ENCODE measurements at regions not wholly inside any gene's neighbourhood (a gene's known extent, or its start where the extent isn't known, plus 50 kb on each side); places are given as distances from the start of the nearest gene placed in this dataset.
"Not testable (repeated sequence)": the region's sequence is repeated elsewhere in the genome, so short reads cannot be mapped to it uniquely, and the experiment has no call there.

- Histone ChIP-seq H3K4me3 (ENCODE audit: low read length) (no peak overlapping the region), H3K27ac (ENCODE audit: low read depth, low read length) (no peak overlapping the region), H3K9me3 (ENCODE audit: control insufficient read depth, insufficient read depth, low read length) (no peaks in the 10 kb centered on the region), H3K4me1 (ENCODE audit: control insufficient read depth, low read length) (no peaks in the 10 kb centered on the region), H3K4me2 (ENCODE audit: low read length) (no peak overlapping the region), H3K27me3 (ENCODE audit: control insufficient read depth, low read length) (no peaks in the 10 kb centered on the region), H3K36me3 (ENCODE audit: control insufficient read depth, low read length) (no peaks in the 10 kb centered on the region), H3F3A (ENCODE audit: control insufficient read depth, insufficient read depth) (no peaks in the 10 kb centered on the region), H3K9me2 (replicated peaks; ENCODE audit: control insufficient read depth, low read length) (no peaks in the 10 kb centered on the region), H4K20me1 (ENCODE audit: control insufficient read depth, insufficient read depth, low read depth, low read length) (no peaks in the 10 kb centered on the region), H3K79me2 (ENCODE audit: control insufficient read depth, low read length) (no peaks in the 10 kb centered on the region)
- TF ChIP-seq CTCF (IDR thresholded peaks at IDR 0.05; ENCODE audit: low read depth, low read length, poor library complexity, severe bottlenecking) (no peak), EZH2phosphoT487 (IDR thresholded peaks at IDR 0.05; ENCODE audit: borderline replicate concordance, low read length) (no peak)
Observed at GRCh38 chr4:57943682-57944081, 833.5 kb upstream of the IGFBP7 start.

GRCh38 chr4:57937326-57937725, 827.1 kb upstream of the IGFBP7 start:
- not testable (repeated sequence) for H3K4me2 ChIP-seq (ENCODE audit: low read length); H3K9me3 ChIP-seq (ENCODE audit: control insufficient read depth, insufficient read depth, low read length); H3F3A ChIP-seq (ENCODE audit: control insufficient read depth, insufficient read depth); H3K27me3 ChIP-seq (ENCODE audit: control insufficient read depth, low read length); H3K27ac ChIP-seq (ENCODE audit: low read depth, low read length); H4K20me1 ChIP-seq (ENCODE audit: control insufficient read depth, insufficient read depth, low read depth, low read length); H3K4me1 ChIP-seq (ENCODE audit: control insufficient read depth, low read length); H3K9me2 ChIP-seq (replicated peaks; ENCODE audit: control insufficient read depth, low read length); H3K4me3 ChIP-seq (ENCODE audit: low read length); H3K36me3 ChIP-seq (ENCODE audit: control insufficient read depth, low read length); H3K79me2 ChIP-seq (ENCODE audit: control insufficient read depth, low read length)

- Histone ChIP-seq H3K4me3 (ENCODE audit: low read length) (no peak overlapping the region), H3K4me1 (ENCODE audit: control insufficient read depth, low read length) (no peaks in the 10 kb centered on the region), H3K36me3 (ENCODE audit: control insufficient read depth, low read length) (no peaks in the 10 kb centered on the region), H3F3A (ENCODE audit: control insufficient read depth, insufficient read depth) (no peaks in the 10 kb centered on the region), H3K27me3 (ENCODE audit: control insufficient read depth, low read length) (no peaks in the 10 kb centered on the region), H3K79me2 (ENCODE audit: control insufficient read depth, low read length) (no peaks in the 10 kb centered on the region), H3K9me3 (ENCODE audit: control insufficient read depth, insufficient read depth, low read length) (no peaks in the 10 kb centered on the region), H3K4me2 (ENCODE audit: low read length) (no peak overlapping the region), H4K20me1 (ENCODE audit: control insufficient read depth, insufficient read depth, low read depth, low read length) (no peaks in the 10 kb centered on the region), H3K9me2 (replicated peaks; ENCODE audit: control insufficient read depth, low read length) (no peaks in the 10 kb centered on the region), H3K27ac (ENCODE audit: low read depth, low read length) (no peak overlapping the region)
- TF ChIP-seq EZH2phosphoT487 (IDR thresholded peaks at IDR 0.05; ENCODE audit: borderline replicate concordance, low read length) (no peak), CTCF (IDR thresholded peaks at IDR 0.05; ENCODE audit: low read depth, low read length, poor library complexity, severe bottlenecking) (no peak)
Observed at GRCh38 chr4:57926311-57926710, 816.1 kb upstream of the IGFBP7 start.

- Histone ChIP-seq H3K79me2 (ENCODE audit: control insufficient read depth, low read length) (no peaks in the 10 kb centered on the region), H3F3A (ENCODE audit: control insufficient read depth, insufficient read depth) (no peaks in the 10 kb centered on the region), H4K20me1 (ENCODE audit: control insufficient read depth, insufficient read depth, low read depth, low read length) (no peaks in the 10 kb centered on the region), H3K4me2 (ENCODE audit: low read length) (no peak overlapping the region), H3K27ac (ENCODE audit: low read depth, low read length) (no peak overlapping the region), H3K36me3 (ENCODE audit: control insufficient read depth, low read length) (no peaks in the 10 kb centered on the region), H3K9me2 (replicated peaks; ENCODE audit: control insufficient read depth, low read length) (no peaks in the 10 kb centered on the region), H3K27me3 (ENCODE audit: control insufficient read depth, low read length) (no peaks in the 10 kb centered on the region), H3K4me3 (ENCODE audit: low read length) (no peak overlapping the region), H3K9me3 (ENCODE audit: control insufficient read depth, insufficient read depth, low read length) (no peaks in the 10 kb centered on the region), H3K4me1 (ENCODE audit: control insufficient read depth, low read length) (no peaks in the 10 kb centered on the region)
- TF ChIP-seq CTCF (IDR thresholded peaks at IDR 0.05; ENCODE audit: low read depth, low read length, poor library complexity, severe bottlenecking) (no peak), EZH2phosphoT487 (IDR thresholded peaks at IDR 0.05; ENCODE audit: borderline replicate concordance, low read length) (no peak)
Observed at GRCh38 chr4:57924951-57925350, 814.8 kb upstream of the IGFBP7 start.

All from DOHH2 (cell line).